ENCODE measurements at regions not wholly inside any gene's neighbourhood (a gene's known extent, or its start where the extent isn't known, plus 50 kb on each side); places are given as distances from the start of the nearest gene placed in this dataset.
"Not testable (repeated sequence)": the region's sequence is repeated elsewhere in the genome, so short reads cannot be mapped to it uniquely, and the experiment has no call there.

DNA sequence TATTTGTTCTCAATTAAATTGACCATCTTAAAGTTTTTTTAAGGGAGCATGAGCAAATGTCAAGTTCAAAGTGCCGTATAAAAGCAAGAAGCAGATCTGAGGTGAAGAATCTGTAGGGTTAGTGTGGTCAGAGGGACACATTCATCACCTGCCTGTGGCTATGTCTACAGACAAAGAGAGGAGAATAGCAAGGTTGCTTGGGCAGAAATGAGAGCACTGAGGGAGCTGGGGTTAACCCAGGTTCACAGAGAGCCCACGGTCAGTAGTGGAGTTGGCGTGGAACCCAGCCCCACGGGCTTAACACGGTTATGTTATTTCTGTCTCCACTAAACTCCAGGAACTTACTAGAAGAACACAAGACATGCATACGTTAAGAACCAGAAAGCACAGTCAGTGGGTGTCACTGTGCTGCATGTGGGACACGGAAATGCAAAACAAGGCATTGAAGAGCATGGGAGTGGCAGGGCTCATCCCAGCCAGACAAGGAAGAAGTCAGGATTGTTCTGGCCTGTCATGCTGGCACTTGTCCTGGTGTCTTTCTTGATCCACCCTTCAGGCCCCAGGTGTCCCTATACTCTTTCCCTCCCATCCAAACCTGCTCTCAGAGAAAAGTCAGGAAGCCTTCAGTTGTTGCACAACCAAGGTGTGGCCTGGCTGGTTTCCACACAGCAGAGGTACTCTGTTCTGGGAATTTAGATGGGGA, 95.5 kb upstream of the IVNS1ABP start:
- no peak for DNase-seq (ENCODE audit: insufficient read length, low spot score)
- FAIRE-seq, result no peak

DNA sequence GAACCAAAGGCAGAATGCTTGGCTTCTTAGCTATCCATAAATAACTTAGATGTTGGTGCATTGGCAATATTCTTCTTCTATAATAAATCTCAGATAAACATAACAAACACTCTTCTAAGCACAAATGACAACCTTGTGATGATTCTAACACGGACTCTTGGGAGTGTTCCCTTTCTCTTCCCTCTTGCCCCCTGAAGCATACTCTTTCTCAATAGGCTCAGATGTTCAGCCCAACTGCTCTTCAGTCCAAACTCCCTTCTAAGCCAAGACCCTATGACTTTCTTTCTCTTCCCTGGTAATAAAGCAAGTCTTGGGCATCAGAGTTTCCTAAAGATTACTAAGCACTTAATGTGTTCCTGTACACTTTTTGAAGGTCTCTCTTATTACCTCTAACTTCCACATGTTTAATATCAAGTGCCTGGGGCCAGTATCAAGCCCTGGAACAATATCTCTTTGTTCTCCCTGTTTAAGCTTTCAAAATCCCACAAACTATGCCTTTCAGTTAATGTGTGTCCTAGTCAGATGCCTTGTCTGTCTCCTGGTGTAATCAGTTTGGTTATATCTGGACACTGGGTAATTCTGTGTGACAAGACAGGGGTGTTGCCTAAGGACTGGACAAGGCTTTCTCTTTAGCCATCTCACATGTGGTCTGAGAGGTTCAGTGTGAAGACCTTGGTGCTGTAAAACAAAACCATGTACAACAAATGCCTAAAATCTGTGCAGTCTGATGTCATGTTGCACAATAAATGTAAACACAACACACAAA, 92.9 kb upstream of the IVNS1ABP start:
- FAIRE-seq (no peak), DNase-seq (ENCODE audit: insufficient read length, low spot score) (no peak)

DNA sequence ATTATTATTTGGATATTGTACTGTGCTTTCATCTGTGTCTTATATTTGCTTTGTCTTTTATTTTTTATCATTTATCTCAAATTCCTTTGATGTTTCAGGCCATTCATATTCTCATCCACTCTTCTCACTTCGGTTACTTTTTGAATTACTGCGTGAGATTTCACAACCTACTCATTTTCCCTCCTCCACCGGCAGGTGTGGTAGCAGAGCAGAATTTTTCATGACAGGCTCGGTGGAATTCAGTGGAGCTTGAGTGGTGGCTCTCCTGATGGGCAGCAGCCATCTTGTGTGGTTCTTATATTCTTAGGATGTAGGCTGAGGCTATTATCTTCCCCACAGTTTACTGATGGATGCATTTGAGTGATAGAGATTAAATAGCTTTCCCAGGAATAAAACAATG, 92.3 kb upstream of the IVNS1ABP start:
- DNase-seq (ENCODE audit: insufficient read length, low spot score), result no peak
- no peak for FAIRE-seq

DNA sequence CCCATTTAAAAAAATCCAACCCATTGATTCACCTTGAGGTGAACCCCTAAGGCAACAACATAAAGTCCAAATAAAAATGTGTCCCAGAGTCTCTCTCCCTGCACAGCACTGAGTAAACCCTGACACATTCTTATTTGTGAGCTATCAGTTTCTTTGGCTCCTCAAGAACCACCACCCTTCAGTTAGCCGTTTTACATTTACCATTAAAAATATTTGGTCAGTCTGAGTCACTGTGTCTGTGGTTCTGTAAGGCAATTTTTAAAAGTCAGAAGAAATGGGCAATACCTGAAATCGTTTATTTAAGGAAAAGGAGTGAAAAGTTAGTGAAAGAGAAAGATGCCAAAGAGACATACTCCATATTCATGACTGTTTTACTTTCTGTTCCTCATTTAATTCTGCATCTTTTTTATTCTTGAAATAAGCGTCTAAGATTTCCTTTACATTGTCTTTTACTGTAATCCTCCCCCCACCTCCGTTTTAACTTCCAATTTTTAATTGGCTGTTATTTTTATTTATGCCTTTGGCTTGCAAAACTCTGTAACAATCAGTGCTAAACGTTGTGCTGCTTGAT, 91.7 kb upstream of the IVNS1ABP start:
- DNase-seq (ENCODE audit: insufficient read length, low spot score) (no peak), FAIRE-seq (no peak)

DNA sequence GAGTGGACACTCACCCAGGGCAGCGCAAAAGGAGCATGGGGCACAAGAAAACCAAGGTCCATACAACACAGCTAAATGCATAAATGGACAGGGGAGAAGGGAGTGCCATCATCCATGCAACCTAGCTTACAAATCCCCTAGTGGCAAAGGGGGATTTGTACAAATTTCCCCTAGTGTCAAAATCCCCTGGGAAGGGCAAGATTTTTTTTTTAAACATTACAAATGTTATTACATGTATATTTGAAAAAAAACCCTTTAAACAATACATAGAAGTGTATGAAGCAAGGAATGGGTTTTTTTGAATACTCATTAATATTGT, 89.6 kb upstream of the IVNS1ABP start:
- DNase-seq (ENCODE audit: insufficient read length, low spot score), result no peak
- no peak for FAIRE-seq

DNA sequence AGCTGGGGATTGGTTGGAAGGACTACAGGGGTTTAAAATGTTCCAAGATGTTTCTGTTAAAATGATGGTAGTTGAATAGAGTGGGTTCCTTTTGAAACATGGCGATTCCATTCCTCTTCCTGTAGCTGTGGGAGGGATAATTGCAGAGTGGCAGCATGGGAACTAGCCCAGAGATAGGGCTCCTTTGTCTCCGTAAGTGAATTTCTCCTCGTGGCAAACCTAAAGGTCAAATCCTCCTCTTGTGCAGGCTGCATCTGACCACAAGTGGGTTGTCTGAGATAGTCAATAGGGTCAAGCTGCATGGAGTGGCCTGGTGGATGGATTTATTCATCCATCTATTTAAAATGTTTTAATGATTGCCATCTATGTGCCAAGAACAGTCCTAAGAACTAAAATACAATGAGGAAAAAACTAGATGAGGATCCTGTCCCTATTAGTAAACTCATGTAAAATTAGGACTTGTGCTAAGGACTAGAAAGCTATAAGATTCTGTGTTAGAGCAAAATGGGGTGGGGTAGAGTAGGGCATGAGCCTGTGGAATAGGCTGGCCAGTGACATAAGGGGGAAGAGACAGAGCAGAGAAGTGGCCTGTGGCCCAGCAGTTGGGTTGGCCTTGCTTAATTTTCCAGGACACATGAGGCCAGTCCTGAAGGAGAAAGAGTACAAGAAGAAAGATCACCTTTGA, 89.1 kb upstream of the IVNS1ABP start:
- no peak for DNase-seq (ENCODE audit: insufficient read length, low spot score)
- FAIRE-seq, result no peak

DNA sequence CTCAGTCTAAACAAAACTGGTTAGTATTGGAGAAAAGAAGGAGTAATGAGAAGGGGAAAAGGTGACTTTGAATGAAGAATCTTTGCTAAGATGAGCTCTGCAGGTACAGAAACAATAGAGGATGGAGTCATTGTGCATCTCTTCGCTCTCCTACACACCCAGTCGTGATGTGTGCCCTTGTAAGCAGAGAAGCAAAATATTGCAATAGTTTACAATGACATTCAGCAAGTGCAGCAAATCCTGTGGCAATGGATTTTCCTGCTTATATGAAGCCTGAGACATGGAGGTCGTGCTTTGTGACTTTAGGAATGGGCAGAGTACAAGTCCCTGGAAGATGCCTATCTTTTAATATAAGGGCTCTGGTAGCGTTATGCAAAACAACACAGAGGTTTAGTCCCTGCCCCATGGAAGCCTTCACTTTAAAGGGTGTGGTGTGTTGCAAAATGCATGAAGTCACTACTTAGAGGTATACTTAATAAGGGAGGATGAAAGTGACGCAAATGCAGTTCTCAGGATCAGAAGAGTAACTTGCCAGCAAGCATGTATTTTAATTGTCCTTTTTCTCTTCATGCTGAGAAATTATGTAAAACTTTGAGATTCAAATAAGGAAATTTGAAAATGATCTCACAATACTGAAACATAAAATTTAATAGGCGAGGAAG, 88.0 kb upstream of the IVNS1ABP start:
- DNase-seq (ENCODE audit: insufficient read length, low spot score), result no peak

DNA sequence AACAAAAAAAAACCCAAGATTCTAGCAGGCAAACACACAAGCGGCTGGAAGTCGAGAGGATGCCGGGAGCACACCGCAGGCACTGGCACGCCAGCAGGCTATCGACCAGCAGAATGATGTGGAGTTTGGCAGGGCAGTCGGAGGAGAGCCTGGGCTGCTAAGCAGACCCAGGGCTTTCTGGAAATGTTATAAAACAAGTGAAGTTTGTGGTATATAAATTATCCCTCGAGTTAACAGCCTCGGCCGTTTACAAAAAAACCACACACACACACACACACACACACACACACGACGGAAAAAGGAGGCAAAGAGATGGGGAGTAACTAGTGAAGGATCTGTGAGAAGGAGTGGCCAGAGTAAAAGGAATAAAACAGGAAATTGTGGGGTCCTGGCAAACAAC, 87.2 kb upstream of the IVNS1ABP start:
- FAIRE-seq, result no peak
- no peak for DNase-seq (ENCODE audit: insufficient read length, low spot score)

More for the DNA sequence above, 88.0 kb upstream of the IVNS1ABP start:
- no peak for FAIRE-seq

DNA sequence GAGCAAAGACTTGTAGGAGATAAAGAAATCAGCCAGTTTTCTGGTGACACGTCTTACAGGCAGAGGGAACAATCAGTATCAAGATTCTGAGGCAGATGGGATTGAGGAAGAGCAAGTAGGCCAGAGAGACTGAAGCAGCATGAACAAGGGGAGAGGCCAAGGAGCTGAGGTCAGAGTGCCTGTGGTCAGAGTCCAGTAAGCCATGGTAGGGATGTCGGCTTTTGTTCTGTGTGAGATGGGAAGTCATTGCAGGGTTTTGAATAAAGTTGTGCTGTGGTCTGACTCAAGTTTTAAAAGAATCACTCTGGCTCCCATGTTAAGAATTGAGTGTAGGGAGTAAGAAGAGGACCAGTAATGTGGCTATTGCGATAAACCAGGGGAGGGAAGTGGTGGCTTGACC, 85.9 kb upstream of the IVNS1ABP start:
- DNase-seq (ENCODE audit: insufficient read length, low spot score) (no peak), FAIRE-seq (no peak)

DNA sequence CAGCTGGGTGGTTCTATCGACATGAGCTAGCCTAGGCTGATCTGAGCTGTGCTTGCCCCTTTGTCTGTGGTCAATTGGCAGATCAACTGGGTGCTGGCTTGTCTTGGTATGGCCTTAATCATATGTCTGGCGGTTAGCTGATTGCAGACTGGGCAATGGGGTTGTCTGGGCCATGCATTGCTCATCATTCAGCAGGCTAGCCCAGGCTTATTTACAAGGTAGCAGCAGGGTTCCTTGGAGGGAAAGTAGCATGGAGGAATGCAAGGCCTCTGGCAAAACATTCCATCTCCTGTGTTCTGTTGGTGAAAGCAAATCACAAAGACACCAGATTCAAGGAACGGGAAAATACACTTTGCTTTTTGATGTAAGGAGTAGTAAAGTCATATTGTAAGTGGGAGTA, 84.0 kb upstream of the IVNS1ABP start:
- FAIRE-seq (peak; percentile 13), DNase-seq (ENCODE audit: insufficient read length, low spot score) (no peak)

DNA sequence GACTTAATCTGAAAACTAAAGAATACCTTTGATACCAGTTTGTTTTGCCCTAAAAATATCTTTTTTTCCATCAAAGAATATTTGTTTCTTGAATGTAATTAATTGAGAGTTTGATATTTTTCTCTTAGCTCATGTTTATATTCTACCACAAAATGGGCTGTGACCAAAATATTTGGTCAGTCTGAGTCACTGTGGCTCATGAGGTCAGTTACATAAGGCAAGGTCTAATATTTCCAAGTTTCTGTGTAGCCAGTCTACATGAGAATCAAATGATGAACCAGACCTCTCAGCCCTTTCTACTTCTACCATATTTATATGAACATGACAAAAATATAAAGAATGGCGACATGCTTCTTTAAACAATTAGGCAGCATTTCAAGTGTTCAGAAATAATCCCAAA, 83.0 kb upstream of the IVNS1ABP start:
- FAIRE-seq (no peak), DNase-seq (ENCODE audit: insufficient read length, low spot score) (peak; percentile 17)

DNA sequence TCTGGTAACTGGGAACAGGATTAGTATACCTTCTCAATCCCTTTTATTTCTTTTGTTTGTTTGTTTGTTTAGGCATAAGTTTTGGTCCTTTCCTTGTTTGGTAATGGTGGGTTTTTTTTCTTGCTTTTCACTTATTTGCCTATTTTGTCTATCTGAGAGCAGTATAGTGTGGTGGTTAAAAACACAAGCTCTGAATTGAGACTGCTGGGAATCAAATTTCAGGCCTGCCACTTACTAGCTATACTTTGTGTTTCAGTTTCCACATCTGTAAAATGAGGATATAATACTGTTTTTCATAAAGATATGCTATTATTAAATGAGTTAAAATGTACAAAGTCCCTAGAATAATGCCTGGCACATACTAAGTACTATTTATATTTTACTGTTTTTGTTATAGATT, 81.6 kb upstream of the IVNS1ABP start:
- FAIRE-seq (no peak), DNase-seq (ENCODE audit: insufficient read length, low spot score) (no peak)

DNA sequence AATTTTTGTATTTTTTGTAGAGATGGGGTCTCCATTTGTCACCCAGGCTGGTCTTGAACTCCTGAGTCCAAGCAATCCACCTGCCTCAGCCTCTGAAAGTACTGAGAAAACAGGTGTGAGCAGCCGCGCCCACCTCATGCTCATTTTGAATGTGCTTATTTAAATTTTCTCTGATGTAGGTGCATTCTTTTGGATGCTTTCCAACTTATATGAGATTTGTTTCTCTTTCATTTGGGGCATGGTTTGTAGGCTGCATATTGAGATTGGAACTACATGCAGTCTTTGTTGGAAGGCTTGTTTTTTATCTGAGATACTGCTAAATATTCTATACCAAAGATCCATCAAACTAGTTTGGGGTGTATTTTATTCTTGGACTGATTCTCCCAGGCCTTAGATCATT, 81.0 kb upstream of the IVNS1ABP start:
- DNase-seq (ENCODE audit: insufficient read length, low spot score) (no peak), FAIRE-seq (no peak)

DNA sequence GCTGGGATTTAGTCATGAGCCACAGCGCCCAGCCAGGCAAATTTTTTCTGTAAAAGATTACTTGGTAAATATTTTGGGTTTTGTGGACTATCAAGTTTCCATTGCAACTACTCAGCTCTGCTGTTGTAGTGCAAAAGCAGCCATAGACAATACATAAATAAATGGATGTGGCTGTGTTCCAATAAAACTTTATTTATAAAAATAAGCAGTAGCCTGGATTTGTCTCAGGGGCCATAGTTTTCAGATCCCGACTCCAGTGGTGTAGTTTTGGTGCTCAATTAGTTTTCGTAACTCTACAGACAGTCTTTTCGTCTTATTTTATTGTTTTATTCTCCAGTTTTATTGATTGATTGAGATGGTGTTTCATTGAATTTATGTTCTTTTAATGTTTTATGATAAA, 80.1 kb upstream of the IVNS1ABP start:
- DNase-seq (ENCODE audit: insufficient read length, low spot score), result no peak
- FAIRE-seq, result no peak

DNA sequence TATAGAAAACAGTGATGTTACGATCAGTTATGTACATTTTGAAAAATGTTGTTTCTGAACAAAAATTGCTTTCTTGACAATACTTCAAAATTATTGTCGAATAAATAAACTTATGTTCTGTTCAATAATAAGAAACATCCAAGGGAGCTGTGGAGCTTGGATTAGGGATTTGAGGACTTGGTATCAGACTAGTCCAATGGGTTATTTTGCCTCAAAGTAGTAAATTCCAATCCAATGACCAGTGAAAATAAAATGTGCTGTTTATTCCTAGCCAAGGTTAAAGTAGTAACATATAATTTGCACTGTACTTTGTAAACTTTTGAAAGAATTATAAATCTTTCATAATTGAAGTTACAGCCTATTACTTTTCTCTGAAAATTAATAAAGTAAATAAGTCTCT, 79.1 kb upstream of the IVNS1ABP start:
- DNase-seq (ENCODE audit: insufficient read length, low spot score) (no peak), FAIRE-seq (no peak)

DNA sequence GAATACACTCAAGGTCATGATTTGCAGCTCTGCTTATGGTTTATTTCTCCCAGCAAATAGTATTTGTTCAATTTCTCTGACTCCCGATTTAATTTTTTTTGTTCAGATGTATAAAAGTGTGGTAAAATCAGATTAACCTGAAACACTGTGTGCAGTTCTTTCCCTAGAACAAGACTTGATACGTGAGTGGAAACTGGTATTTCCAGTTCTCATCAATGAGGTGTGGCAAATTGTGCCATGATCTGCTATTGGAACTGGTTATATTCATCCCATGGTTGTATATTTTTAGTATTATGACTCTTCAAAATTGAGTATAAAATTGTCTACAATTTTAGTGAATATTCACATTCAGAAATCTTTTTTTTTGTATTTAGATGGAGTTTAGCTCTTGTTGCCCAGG, 76.8 kb upstream of the IVNS1ABP start:
- DNase-seq (ENCODE audit: insufficient read length, low spot score), result no peak
- no peak for FAIRE-seq

DNA sequence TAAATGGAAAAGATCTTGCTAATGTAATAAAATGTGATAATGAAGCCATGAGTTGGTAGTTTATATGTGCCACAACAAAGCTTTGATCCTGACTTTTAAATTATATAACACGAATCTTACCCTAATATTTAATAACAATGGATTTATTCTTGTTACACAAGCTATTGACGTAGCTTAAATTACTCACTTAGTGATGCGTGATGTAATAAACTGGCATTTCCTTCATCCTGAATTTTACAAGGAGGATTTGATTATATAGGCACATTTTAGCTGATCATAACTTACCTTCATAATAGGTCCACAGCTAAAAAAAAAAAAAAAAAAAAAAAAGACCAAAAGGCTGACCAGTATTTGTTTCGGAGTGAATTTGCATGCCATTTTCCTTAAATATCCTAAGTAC, 76.2 kb upstream of the IVNS1ABP start:
- no peak for DNase-seq (ENCODE audit: insufficient read length, low spot score)
- no peak for FAIRE-seq

DNA sequence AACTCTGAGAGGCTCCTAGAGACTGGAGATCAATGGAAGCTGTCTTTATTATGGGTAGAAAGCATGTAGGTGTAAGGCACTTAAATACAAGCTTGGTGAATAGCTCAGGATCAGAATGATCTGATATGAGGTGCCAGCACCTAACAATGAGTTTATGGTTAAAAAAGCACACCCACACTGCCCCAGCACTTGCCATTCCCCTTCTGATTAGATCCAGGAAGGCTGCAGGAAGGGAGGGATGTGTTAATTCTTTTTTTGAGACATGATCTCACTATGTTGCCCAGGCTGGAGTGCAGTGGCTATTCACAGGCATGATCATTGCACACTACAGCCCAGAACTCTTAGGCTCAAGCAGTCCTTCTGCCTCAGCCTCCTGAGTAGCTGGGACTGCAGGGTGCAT, 71.8 kb upstream of the IVNS1ABP start:
- FAIRE-seq, result no peak
- no peak for DNase-seq (ENCODE audit: insufficient read length, low spot score)

DNA sequence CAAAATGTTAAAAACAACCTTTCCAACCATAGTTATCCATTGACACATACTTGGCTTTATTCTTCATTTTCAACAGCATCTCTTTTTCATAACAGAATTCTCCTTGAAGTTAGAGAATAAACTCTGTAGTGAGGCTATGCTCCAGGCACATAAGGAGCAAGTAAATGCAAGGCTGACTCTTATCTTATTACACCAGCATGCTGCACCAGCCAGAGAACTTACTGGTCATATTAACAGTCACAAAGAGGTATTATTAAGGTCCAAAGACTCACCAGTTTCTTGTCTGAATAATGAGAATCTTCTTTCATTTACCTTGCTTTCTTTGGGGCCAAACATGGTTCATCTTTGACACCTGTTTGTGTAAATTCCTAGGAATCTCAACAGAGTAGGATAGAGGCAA, 71.3 kb upstream of the IVNS1ABP start:
- DNase-seq (ENCODE audit: insufficient read length, low spot score) (no peak), FAIRE-seq (no peak)

DNA sequence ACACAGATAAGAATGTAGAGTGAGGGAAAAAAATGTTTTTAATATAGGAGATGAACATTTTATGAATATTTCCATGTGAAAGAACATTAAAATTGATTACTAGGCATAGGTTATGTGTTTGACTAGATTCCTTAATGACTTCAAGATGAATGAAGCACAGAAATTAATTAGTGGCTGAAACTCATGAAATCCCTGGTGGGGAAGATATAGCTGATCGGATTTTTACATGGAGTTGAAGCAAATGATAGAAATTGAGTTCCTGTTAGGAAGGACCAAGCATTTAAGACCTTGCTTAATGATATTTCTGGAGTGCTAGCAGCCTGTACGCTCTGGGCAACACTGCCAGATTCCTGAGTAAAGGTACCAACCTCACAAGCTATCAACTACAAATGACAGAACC, 68.9 kb upstream of the IVNS1ABP start:
- no peak for DNase-seq (ENCODE audit: insufficient read length, low spot score)
- no peak for FAIRE-seq

DNA sequence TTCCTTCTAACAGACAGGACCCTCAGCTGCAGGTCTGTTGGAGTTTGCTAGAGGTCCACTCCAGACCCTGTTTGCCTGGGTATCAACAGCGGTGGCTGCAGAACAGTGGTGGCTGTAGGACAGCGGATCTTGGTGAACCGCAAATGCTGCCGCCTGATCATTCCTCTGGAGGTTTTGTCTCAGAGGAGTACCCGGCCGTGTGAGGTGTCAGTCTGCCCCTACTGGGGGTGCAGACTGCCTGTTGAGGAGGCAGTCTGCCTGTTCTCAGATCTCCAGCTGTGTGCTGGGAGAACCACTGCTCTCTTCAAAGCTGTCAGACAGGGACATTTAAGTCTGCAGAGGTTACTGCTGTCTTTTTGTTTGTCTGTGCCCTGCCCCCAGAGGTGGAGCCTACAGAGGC, 66.8 kb upstream of the IVNS1ABP start:
- not testable (repeated sequence) for FAIRE-seq; DNase-seq (ENCODE audit: insufficient read length, low spot score)
